ENCODE measurements at regions not wholly inside any gene's neighbourhood (a gene's known extent, or its start where the extent isn't known, plus 50 kb on each side); places are given as distances from the start of the nearest gene placed in this dataset.

GRCh38 chr3:151600783-151601182 is 132.9 kb upstream of the AADACL2 start:
- H3K9ac ChIP-seq (ENCODE audit: insufficient read depth, low read depth, low read length) = no peak overlapping the region
- in situ Hi-C loops (cut with HindIII; ENCODE audit: extremely low pct_ligation_motif_present, low pct_unique_long_range_greater_than_20kb) = no loop called here
- H3K36me3 ChIP-seq (replicated peaks in 1 of 2; ENCODE audit: control insufficient read depth in 1 of 2, insufficient read depth in 2 of 2, low read length in 2 of 2) = no peaks in the 10 kb centered on the region
- intact Hi-C loops (cut with micrococcal nuclease; ENCODE audit: unreplicated experiment) = no loop called here
- no peak for ATAC-seq
- ChIA-PET POLR2A (no interaction called here), CTCF (ENCODE audit: low intra/inter-chr PET ratio, low total read pairs) (no interaction called here)
- BruUV-seq (replicated peaks) = no TSS peak
- H2AFZ ChIP-seq (ENCODE audit: low read length) = no peak overlapping the region
- FAIRE-seq = no peak
- H3K79me2 ChIP-seq (ENCODE audit: insufficient read depth, low read length) = no peaks in the 10 kb centered on the region
- no peak for DNase-seq (ENCODE audit: low spot score)
- no peak overlapping the region for H3K4me3 ChIP-seq (replicated peaks in 1 of 3; ENCODE audit: insufficient read depth in 1 of 3, low read depth in 2 of 3, low read length in 3 of 3)
- H4K20me1 ChIP-seq (ENCODE audit: insufficient read depth, low read length) = no peaks in the 10 kb centered on the region
- H3K27ac ChIP-seq (ENCODE audit: extremely low read length, insufficient read depth, low read length) = no peak overlapping the region
- H3K9me3 ChIP-seq (ENCODE audit: low read length) = no peaks in the 10 kb centered on the region
- no peaks in the 10 kb centered on the region for H3K4me1 ChIP-seq (ENCODE audit: insufficient read depth, low read length)
- no peaks in the 10 kb centered on the region for H3K27me3 ChIP-seq (ENCODE audit: control insufficient read depth in 1 of 2, insufficient read depth in 2 of 2, low read length in 2 of 2)
- H3K4me2 ChIP-seq (ENCODE audit: low read depth, low read length) = no peak overlapping the region
- no peak for TF ChIP-seq ATF4 (CRISPR knock-in tag; IDR thresholded peaks at IDR 0.05)
- no peak for TF ChIP-seq ZNF646 (CRISPR knock-in tag; IDR thresholded peaks at IDR 0.05)
- TF ChIP-seq E2F1 (CRISPR knock-in tag; IDR thresholded peaks at IDR 0.05) = no peak
- no peak for TF ChIP-seq HMGXB3 (CRISPR knock-in tag; IDR thresholded peaks at IDR 0.05; ENCODE audit: borderline replicate concordance)
- TF ChIP-seq ZNF577 (CRISPR knock-in tag; IDR thresholded peaks at IDR 0.05; ENCODE audit: borderline replicate concordance, low read depth) = no peak
- no peak for TF ChIP-seq ZFP62 (CRISPR knock-in tag; IDR thresholded peaks at IDR 0.05)
- TF ChIP-seq KLF6 (CRISPR knock-in tag; IDR thresholded peaks at IDR 0.05) = no peak
- TF ChIP-seq NFKBIZ (CRISPR knock-in tag; IDR thresholded peaks at IDR 0.05) = no peak
- TF ChIP-seq ZNF552 (CRISPR knock-in tag; IDR thresholded peaks at IDR 0.05; ENCODE audit: borderline replicate concordance) = no peak
- TF ChIP-seq E2F2 (CRISPR knock-in tag; IDR thresholded peaks at IDR 0.05; ENCODE audit: borderline replicate concordance) = no peak

Data from HepG2 (cell line).